ENCODE measurements at regions not wholly inside any gene's neighbourhood (a gene's known extent, or its start where the extent isn't known, plus 50 kb on each side); places are given as distances from the start of the nearest gene placed in this dataset.

- TF ChIP-seq RXRA (CRISPR knock-in tag; IDR thresholded peaks at IDR 0.05) (0 out of 2 replicates have a peak, but pooled peaks have one; percentile 21), CBX5 (CRISPR knock-in tag; IDR thresholded peaks at IDR 0.05; ENCODE audit: borderline replicate concordance) (peak; percentile 58; the same call in 1 of the 2 replicates)
Measured at GRCh38 chr11:8328848-8329330, 65.2 kb upstream of the LMO1 start (continued).

- ChIA-PET POLR2A (no interaction called here), CTCF (ENCODE audit: low intra/inter-chr PET ratio, low total read pairs) (interaction anchor here (0.9 kb wide), 1 partner anchor 239 kb away, joined by 6 read pairs; no protein-coding TSS in a partner anchor)
- intact Hi-C loops (cut with micrococcal nuclease; ENCODE audit: unreplicated experiment): no loop called here
- no peaks in the 10 kb centered on the region for H3K36me3 ChIP-seq (replicated peaks in 1 of 2; ENCODE audit: control insufficient read depth in 1 of 2, insufficient read depth in 2 of 2, low read length in 2 of 2)
- no peaks in the 10 kb centered on the region for H3K79me2 ChIP-seq (ENCODE audit: insufficient read depth, low read length)
- H3K4me1 ChIP-seq (ENCODE audit: insufficient read depth, low read length): no peaks in the 10 kb centered on the region
- H3K4me3 ChIP-seq (replicated peaks in 1 of 3; ENCODE audit: insufficient read depth in 1 of 3, low read depth in 2 of 3, low read length in 3 of 3): no peak overlapping the region
- no peak overlapping the region for H3K27ac ChIP-seq (ENCODE audit: extremely low read length, insufficient read depth, low read length)
- H3K4me2 ChIP-seq (ENCODE audit: low read depth, low read length): no peak overlapping the region
- DNase-seq (ENCODE audit: low spot score) (no peak), FAIRE-seq (no peak), ATAC-seq (peak; percentile 19; the same call in 2 of the 3 replicates)
- TF ChIP-seq CREB1 (IDR thresholded peaks at IDR 0.05) (peak; percentile 71), CREB1 (CRISPR knock-in tag; IDR thresholded peaks at IDR 0.05) (no peak), ZNF850 (CRISPR knock-in tag; conservative IDR thresholded peaks at IDR 0.05) (no peak), PPARG (CRISPR knock-in tag; conservative IDR thresholded peaks at IDR 0.05) (no peak)
- BruUV-seq (replicated peaks): no TSS peak
- H2AFZ ChIP-seq (ENCODE audit: low read length): no peak overlapping the region
- peaks cover 2 to 14% of the 10 kb centered on the region in 2 experiments; a peak in 3 of 5 replicates for H3K27me3 ChIP-seq (ENCODE audit: control insufficient read depth in 1 of 2, insufficient read depth in 2 of 2, low read length in 2 of 2)
- no peaks in the 10 kb centered on the region for H3K9me3 ChIP-seq (ENCODE audit: low read length)
- in situ Hi-C loops (cut with HindIII; ENCODE audit: extremely low pct_ligation_motif_present, low pct_unique_long_range_greater_than_20kb): no loop called here
- no peaks in the 10 kb centered on the region for H4K20me1 ChIP-seq (ENCODE audit: insufficient read depth, low read length)
- H3K9ac ChIP-seq (ENCODE audit: insufficient read depth, low read depth, low read length): no peak overlapping the region
- 66% methylated on average over 7 of the region's 7 CpGs for WGBS (ENCODE audit: low lambda C conversion rate)
Measured at GRCh38 chr11:8328231-8328794, 64.6 kb upstream of the LMO1 start.

- H3K79me2 ChIP-seq (ENCODE audit: insufficient read depth, low read length): no peaks in the 10 kb centered on the region
- no peak overlapping the region for H2AFZ ChIP-seq (ENCODE audit: low read length)
- in situ Hi-C loops (cut with HindIII; ENCODE audit: extremely low pct_ligation_motif_present, low pct_unique_long_range_greater_than_20kb) (no loop called here), intact Hi-C loops (cut with micrococcal nuclease; ENCODE audit: unreplicated experiment) (no loop called here)
- CTCF ChIA-PET (ENCODE audit: low intra/inter-chr PET ratio, low total read pairs): no interaction called here
- FAIRE-seq: no peak
- H3K4me2 ChIP-seq (ENCODE audit: low read depth, low read length): no peak overlapping the region
- DNase-seq (ENCODE audit: low spot score): no peak
- no peaks in the 10 kb centered on the region for H3K9me3 ChIP-seq (ENCODE audit: low read length)
- no peaks in the 10 kb centered on the region for H3K4me1 ChIP-seq (ENCODE audit: insufficient read depth, low read length)
- POLR2A ChIA-PET: no interaction called here
- WGBS (ENCODE audit: low lambda C conversion rate): 0% methylated on average over 2 of the region's 3 CpGs
- no peak for ATAC-seq
- no peak overlapping the region for H3K9ac ChIP-seq (ENCODE audit: insufficient read depth, low read depth, low read length)
- BruUV-seq (replicated peaks): no TSS peak
- H3K4me3 ChIP-seq (replicated peaks in 1 of 3; ENCODE audit: insufficient read depth in 1 of 3, low read depth in 2 of 3, low read length in 3 of 3): no peak overlapping the region
- no peaks in the 10 kb centered on the region for H3K36me3 ChIP-seq (replicated peaks in 1 of 2; ENCODE audit: control insufficient read depth in 1 of 2, insufficient read depth in 2 of 2, low read length in 2 of 2)
- H3K27ac ChIP-seq (ENCODE audit: extremely low read length, insufficient read depth, low read length): no peak overlapping the region
- H3K27me3 ChIP-seq (ENCODE audit: control insufficient read depth in 1 of 2, insufficient read depth in 2 of 2, low read length in 2 of 2): peaks cover 2 to 14% of the 10 kb centered on the region in 2 experiments; a peak in 3 of 5 replicates
- no peaks in the 10 kb centered on the region for H4K20me1 ChIP-seq (ENCODE audit: insufficient read depth, low read length)
- TF ChIP-seq MEIS1 (CRISPR knock-in tag; IDR thresholded peaks at IDR 0.05; ENCODE audit: borderline replicate concordance): no peak
- no peak for TF ChIP-seq ZUFSP (CRISPR knock-in tag; IDR thresholded peaks at IDR 0.05; ENCODE audit: borderline replicate concordance)
- no peak for TF ChIP-seq ATAD3A (CRISPR knock-in tag; IDR thresholded peaks at IDR 0.05)
- TF ChIP-seq ZFP1 (CRISPR knock-in tag; IDR thresholded peaks at IDR 0.05): no peak
- no peak for TF ChIP-seq HOXA9 (CRISPR knock-in tag; IDR thresholded peaks at IDR 0.05; ENCODE audit: borderline replicate concordance)
- TF ChIP-seq ZNF841 (CRISPR knock-in tag; IDR thresholded peaks at IDR 0.05; ENCODE audit: borderline replicate concordance): no peak
- no peak for TF ChIP-seq ZNF234 (CRISPR knock-in tag; conservative IDR thresholded peaks at IDR 0.05)
- no peak for TF ChIP-seq IRF1 (CRISPR knock-in tag; IDR thresholded peaks at IDR 0.05; ENCODE audit: low read depth)
- no peak for TF ChIP-seq SIX4 (CRISPR knock-in tag; IDR thresholded peaks at IDR 0.05)
- TF ChIP-seq RXRA (CRISPR knock-in tag; IDR thresholded peaks at IDR 0.05): no peak
Measured at GRCh38 chr11:8327761-8328192, 64.1 kb upstream of the LMO1 start.

Measured in HepG2 (cell line).